ENCODE measurements at regions not wholly inside any gene's neighbourhood (a gene's known extent, or its start where the extent isn't known, plus 50 kb on each side); places are given as distances from the start of the nearest gene placed in this dataset.
A peak's percentile ranks its signal among the peaks of the same experiment; 100 is the strongest.

DNA sequence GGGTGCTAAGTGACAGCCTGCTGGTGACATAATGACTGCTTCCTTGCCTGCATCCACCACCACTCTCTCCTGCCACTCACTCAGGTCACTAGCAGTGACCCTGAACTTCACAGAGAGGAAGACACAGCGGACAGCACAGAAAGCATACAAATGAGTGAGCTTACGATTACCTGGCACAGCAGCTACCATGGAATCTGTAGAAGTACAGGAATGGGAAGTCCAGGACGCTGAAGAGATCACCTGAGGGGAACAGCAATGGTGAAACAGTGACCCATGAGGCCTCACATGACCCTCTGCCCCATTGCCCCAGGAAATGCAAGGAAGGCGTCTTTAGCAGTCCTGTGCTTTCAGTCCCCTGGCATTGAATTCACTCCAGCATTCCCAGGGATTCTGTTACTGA, 96.7 kb upstream of the RIOK3 start:
- no peaks in the 10 kb centered on the region for H3K9me2 ChIP-seq (replicated peaks; ENCODE audit: insufficient read depth)
- H3K27ac ChIP-seq = peak overlapping the region; percentile 76
- H3K36me3 ChIP-seq (replicated peaks; ENCODE audit: insufficient read depth, low read depth) = no peaks in the 10 kb centered on the region
- H3K27me3 ChIP-seq = no peaks in the 10 kb centered on the region
- DNase-seq (ENCODE audit: low spot score) = no peak
- H3K4me3 ChIP-seq = no peak overlapping the region
- no peak overlapping the region for H2AFZ ChIP-seq
- peak overlapping the region; percentile 50 for H3K4me2 ChIP-seq
- peaks cover 21% of the 10 kb centered on the region for H3K4me1 ChIP-seq (ENCODE audit: insufficient read depth)
- H3K9me3 ChIP-seq (ENCODE audit: low read depth) = no peaks in the 10 kb centered on the region
- WGBS (ENCODE audit: low lambda C conversion rate, missing lambda C conversion rate) = 81% methylated on average over 4 of the region's 4 CpGs
- H3K79me2 ChIP-seq = no peaks in the 10 kb centered on the region
- no peaks in the 10 kb centered on the region for H4K20me1 ChIP-seq (ENCODE audit: insufficient read depth, poor library complexity, severe bottlenecking)
- TF ChIP-seq EZH2 (IDR thresholded peaks at IDR 0.05; ENCODE audit: borderline replicate concordance) (no peak), EZH2phosphoT487 (IDR thresholded peaks at IDR 0.05; ENCODE audit: low read depth, severe bottlenecking, unreplicated experiment) (no peak)
- TF ChIP-seq, protein P1, sequence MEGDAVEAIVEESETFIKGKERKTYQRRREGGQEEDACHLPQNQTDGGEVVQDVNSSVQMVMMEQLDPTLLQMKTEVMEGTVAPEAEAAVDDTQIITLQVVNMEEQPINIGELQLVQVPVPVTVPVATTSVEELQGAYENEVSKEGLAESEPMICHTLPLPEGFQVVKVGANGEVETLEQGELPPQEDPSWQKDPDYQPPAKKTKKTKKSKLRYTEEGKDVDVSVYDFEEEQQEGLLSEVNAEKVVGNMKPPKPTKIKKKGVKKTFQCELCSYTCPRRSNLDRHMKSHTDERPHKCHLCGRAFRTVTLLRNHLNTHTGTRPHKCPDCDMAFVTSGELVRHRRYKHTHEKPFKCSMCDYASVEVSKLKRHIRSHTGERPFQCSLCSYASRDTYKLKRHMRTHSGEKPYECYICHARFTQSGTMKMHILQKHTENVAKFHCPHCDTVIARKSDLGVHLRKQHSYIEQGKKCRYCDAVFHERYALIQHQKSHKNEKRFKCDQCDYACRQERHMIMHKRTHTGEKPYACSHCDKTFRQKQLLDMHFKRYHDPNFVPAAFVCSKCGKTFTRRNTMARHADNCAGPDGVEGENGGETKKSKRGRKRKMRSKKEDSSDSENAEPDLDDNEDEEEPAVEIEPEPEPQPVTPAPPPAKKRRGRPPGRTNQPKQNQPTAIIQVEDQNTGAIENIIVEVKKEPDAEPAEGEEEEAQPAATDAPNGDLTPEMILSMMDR (IDR thresholded peaks at IDR 0.05; ENCODE audit: poor library complexity) = no peak

DNA sequence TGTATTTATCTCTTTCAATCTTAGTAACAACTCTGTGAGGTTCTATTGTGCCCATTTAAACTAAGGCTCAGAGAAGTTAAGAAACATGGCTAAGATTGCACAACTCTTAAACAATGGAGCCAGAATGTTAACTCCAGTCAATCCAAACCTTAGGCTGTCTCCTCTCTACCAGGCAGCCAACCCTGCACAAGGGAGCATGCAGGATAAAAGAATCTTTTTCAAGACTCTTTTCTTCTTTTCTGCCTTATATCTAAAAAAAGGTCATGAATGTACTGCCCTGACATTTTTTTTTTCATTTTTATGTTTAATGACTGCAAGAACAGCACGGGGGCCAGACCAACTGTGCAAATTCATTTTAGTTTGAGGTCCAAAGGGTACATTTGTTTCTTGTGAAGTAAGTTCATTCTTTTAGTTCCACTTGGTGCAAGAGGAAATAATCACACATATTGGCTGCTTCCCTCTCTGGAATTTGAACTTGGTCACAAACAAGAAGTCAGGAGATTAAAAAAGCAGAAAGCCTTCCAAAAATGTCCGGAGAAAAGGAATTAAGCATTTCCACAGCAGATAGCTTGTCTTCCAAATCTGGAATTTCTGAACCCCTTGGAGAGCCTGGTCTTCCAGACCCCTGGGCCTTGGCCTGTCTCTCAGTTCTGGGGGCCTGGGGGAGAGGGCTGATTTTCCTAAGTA, 96.0 kb upstream of the RIOK3 start:
- H3K4me3 ChIP-seq = no peak overlapping the region
- H3K9me3 ChIP-seq (ENCODE audit: low read depth) = no peaks in the 10 kb centered on the region
- peak overlapping the region; percentile 76 for H3K27ac ChIP-seq
- H3K4me2 ChIP-seq = peak overlapping the region; percentile 50
- H3K79me2 ChIP-seq = no peaks in the 10 kb centered on the region
- no peak for TF ChIP-seq EZH2phosphoT487 (IDR thresholded peaks at IDR 0.05; ENCODE audit: low read depth, severe bottlenecking, unreplicated experiment)
- TF ChIP-seq, protein P1 (IDR thresholded peaks at IDR 0.05; ENCODE audit: poor library complexity) = no peak
- TF ChIP-seq EZH2 (IDR thresholded peaks at IDR 0.05; ENCODE audit: borderline replicate concordance) = no peak
- H3K36me3 ChIP-seq (replicated peaks; ENCODE audit: insufficient read depth, low read depth) = no peaks in the 10 kb centered on the region
- H3K9me2 ChIP-seq (replicated peaks; ENCODE audit: insufficient read depth) = no peaks in the 10 kb centered on the region
- peaks cover 21% of the 10 kb centered on the region for H3K4me1 ChIP-seq (ENCODE audit: insufficient read depth)
- H2AFZ ChIP-seq = no peak overlapping the region
- no peaks in the 10 kb centered on the region for H4K20me1 ChIP-seq (ENCODE audit: insufficient read depth, poor library complexity, severe bottlenecking)
- DNase-seq (ENCODE audit: low spot score) = no peak
- WGBS (ENCODE audit: low lambda C conversion rate, missing lambda C conversion rate) = 54% methylated on average over 2 of the region's 2 CpGs
- H3K27me3 ChIP-seq = no peaks in the 10 kb centered on the region

DNA sequence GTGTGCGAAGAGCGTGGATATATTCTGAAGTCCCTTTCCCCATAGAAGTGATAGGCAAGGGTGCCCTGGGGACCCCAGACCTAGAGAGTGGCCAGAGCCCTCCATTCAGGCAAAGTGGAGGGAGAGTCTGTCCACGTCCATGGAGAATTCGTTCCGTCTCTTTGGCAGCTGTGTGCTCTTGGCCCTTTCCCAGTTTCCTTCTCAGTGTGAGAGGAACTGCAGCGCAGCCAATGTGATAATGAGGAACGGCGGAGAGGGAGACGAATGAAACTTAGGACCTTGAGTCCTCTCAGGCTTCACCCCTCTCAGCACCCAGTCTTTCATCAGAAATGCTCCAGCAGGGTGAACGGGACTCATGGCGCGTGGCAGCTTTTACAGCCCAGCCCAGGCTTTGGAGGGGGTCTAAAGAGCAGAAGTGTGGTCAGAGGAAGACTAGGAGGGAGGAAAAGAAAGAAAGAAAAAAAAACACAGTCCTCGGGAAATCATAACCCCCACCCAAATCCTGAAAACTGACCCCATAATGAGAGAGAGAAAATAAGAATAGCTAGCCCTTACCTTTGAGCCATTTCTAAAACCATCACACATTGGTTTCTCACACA, 95.0 kb upstream of the RIOK3 start:
- no peaks in the 10 kb centered on the region for H3K36me3 ChIP-seq (replicated peaks; ENCODE audit: insufficient read depth, low read depth)
- TF ChIP-seq EZH2 (IDR thresholded peaks at IDR 0.05; ENCODE audit: borderline replicate concordance) (no peak), EZH2phosphoT487 (IDR thresholded peaks at IDR 0.05; ENCODE audit: low read depth, severe bottlenecking, unreplicated experiment) (no peak)
- TF ChIP-seq, protein P1 (IDR thresholded peaks at IDR 0.05; ENCODE audit: poor library complexity) = no peak
- H3K27me3 ChIP-seq = no peaks in the 10 kb centered on the region
- no peaks in the 10 kb centered on the region for H3K9me2 ChIP-seq (replicated peaks; ENCODE audit: insufficient read depth)
- WGBS (ENCODE audit: low lambda C conversion rate, missing lambda C conversion rate) = 89% methylated on average over 13 of the region's 13 CpGs
- no peaks in the 10 kb centered on the region for H4K20me1 ChIP-seq (ENCODE audit: insufficient read depth, poor library complexity, severe bottlenecking)
- no peaks in the 10 kb centered on the region for H3K9me3 ChIP-seq (ENCODE audit: low read depth)
- H3K79me2 ChIP-seq = no peaks in the 10 kb centered on the region
- H3K4me1 ChIP-seq (ENCODE audit: insufficient read depth) = peaks cover 21% of the 10 kb centered on the region
- H3K4me2 ChIP-seq = no peak overlapping the region
- DNase-seq (ENCODE audit: low spot score) = no peak
- no peak overlapping the region for H3K4me3 ChIP-seq
- peak overlapping the region; percentile 76 for H3K27ac ChIP-seq
- no peak overlapping the region for H2AFZ ChIP-seq
